Gastrocnemius medialis (tissue), 4 donors: ENCODE measurements at regions not wholly inside any gene's neighbourhood (a gene's known extent, or its start where the extent isn't known, plus 50 kb on each side); places are given as distances from the start of the nearest gene placed in this dataset.

Experiments used
- POLR2A ChIP-seq, 2 donors: fragments of 450-650 bp; IDR thresholded peaks; one replicate each; pipeline ENCODE4 v1.6.1; 2017; ENCODE audit warnings: antibody characterized with exemption in 2 of 2, mild to moderate bottlenecking in 2 of 2, moderate library complexity in 2 of 2
- TF ChIP-seq, protein P1 (sequence below), 5 experiments: fragments of 450-650 bp in 3 of 5; fragments of 200-600 bp in 2 of 5; sonication (generic) in 2 of 5; IDR thresholded peaks in 4 of 5; conservative IDR thresholded peaks in 1 of 5; 1 replicate in 4 of 5; 2 replicates in 1 of 5; pipeline ENCODE4 v1.5.1; 2016 to 2019; ENCODE audit warnings: antibody characterized with exemption in 5 of 5, mild to moderate bottlenecking in 3 of 5, moderate library complexity in 3 of 5

DNA sequence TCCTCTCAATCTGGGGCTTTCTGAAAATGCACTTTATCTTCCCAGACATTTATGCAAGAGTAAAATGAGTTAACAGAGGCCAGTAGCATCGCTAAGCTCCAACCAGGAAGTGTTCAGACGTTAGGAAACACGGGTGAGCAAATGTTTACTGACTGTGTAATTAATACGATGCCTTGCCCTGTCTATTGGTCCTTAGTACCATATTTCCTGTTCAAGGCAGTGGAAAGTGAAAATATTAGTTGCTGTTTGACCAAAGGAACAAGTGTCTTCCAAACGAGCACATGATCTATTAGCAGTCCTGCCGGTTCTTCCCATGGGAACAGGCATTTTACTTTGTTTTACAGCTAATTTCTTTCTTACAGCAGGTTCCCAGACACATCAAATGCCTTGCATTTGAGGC, 311.1 kb upstream of the JAG1 start:
- TF ChIP-seq, protein P1, sequence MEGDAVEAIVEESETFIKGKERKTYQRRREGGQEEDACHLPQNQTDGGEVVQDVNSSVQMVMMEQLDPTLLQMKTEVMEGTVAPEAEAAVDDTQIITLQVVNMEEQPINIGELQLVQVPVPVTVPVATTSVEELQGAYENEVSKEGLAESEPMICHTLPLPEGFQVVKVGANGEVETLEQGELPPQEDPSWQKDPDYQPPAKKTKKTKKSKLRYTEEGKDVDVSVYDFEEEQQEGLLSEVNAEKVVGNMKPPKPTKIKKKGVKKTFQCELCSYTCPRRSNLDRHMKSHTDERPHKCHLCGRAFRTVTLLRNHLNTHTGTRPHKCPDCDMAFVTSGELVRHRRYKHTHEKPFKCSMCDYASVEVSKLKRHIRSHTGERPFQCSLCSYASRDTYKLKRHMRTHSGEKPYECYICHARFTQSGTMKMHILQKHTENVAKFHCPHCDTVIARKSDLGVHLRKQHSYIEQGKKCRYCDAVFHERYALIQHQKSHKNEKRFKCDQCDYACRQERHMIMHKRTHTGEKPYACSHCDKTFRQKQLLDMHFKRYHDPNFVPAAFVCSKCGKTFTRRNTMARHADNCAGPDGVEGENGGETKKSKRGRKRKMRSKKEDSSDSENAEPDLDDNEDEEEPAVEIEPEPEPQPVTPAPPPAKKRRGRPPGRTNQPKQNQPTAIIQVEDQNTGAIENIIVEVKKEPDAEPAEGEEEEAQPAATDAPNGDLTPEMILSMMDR (IDR thresholded peaks at IDR 0.05 in 4 of 5, conservative IDR thresholded peaks at IDR 0.05 in 1 of 5), result no peak
- TF ChIP-seq POLR2A (IDR thresholded peaks at IDR 0.05), result no peak
